ENCODE measurements at regions not wholly inside any gene's neighbourhood (a gene's known extent, or its start where the extent isn't known, plus 50 kb on each side); places are given as distances from the start of the nearest gene placed in this dataset.

- no peak for TF ChIP-seq CTCF (IDR thresholded peaks at IDR 0.05)
- TF ChIP-seq POLR2AphosphoS5 (IDR thresholded peaks at IDR 0.05): no peak
These were observed 88.6 kb upstream of the CTDP1 start for GRCh38 chr18:79591032-79591308.

Measured in stomach (tissue), 4 donors.